ENCODE measurements at regions not wholly inside any gene's neighbourhood (a gene's known extent, or its start where the extent isn't known, plus 50 kb on each side); places are given as distances from the start of the nearest gene placed in this dataset.

GRCh38 chr17:33832262-33832661 lies 422.8 kb upstream of the CCL2 start:
- 42 to 43% methylated on average over 2 of the region's 2 CpGs for WGBS, 2 donors
- Histone ChIP-seq H3K9ac (ENCODE audit: insufficient read depth in 1 of 2, low read length in 2 of 2) (no peak overlapping the region), H3K27me3 (ENCODE audit: control insufficient read depth in 3 of 3, insufficient read depth in 3 of 3, low read length in 2 of 3) (no peaks in the 10 kb centered on the region), H3K4me3 (no peak overlapping the region), H3K9me3 (ENCODE audit: control insufficient read depth in 4 of 4, insufficient read depth in 3 of 4, low read length in 3 of 4) (no peaks in the 10 kb centered on the region), H3K27ac (ENCODE audit: low read depth in 1 of 2, low read length in 1 of 2) (no peak overlapping the region), H3K4me1 (ENCODE audit: control insufficient read depth in 5 of 5, insufficient read depth in 5 of 5, low read length in 5 of 5) (no peaks in the 10 kb centered on the region), H3K36me3 (ENCODE audit: control insufficient read depth in 4 of 4, insufficient read depth in 4 of 4, low read length in 4 of 4) (no peaks in the 10 kb centered on the region)
- ATAC-seq (ENCODE audit: insufficient read depth, low FRiP score) (no peak), DNase-seq (no peak)
- no peak for TF ChIP-seq CTCF (IDR thresholded peaks at IDR 0.05; ENCODE audit: control extremely low read depth, extremely low read depth)

- TF ChIP-seq CTCF (IDR thresholded peaks at IDR 0.05; ENCODE audit: control extremely low read depth, extremely low read depth), result no peak
- Histone ChIP-seq H3K4me3 (no peak overlapping the region), H3K4me1 (ENCODE audit: control insufficient read depth in 5 of 5, insufficient read depth in 5 of 5, low read length in 5 of 5) (peaks cover 0 to 1% (median 0%) of the 10 kb centered on the region in 5 donors), H3K36me3 (ENCODE audit: control insufficient read depth in 4 of 4, insufficient read depth in 4 of 4, low read length in 4 of 4) (no peaks in the 10 kb centered on the region), H3K9me3 (ENCODE audit: control insufficient read depth in 4 of 4, insufficient read depth in 3 of 4, low read length in 3 of 4) (no peaks in the 10 kb centered on the region), H3K27ac (ENCODE audit: low read depth in 1 of 2, low read length in 1 of 2) (no peak overlapping the region), H3K9ac (ENCODE audit: insufficient read depth in 1 of 2, low read length in 2 of 2) (no peak overlapping the region), H3K27me3 (ENCODE audit: control insufficient read depth in 3 of 3, insufficient read depth in 3 of 3, low read length in 2 of 3) (no peaks in the 10 kb centered on the region)
- no peak for ATAC-seq (ENCODE audit: insufficient read depth, low FRiP score)
- DNase-seq, result no peak
Measured at GRCh38 chr17:33837281-33837680, 417.8 kb upstream of the CCL2 start.

GRCh38 chr17:33838281-33838680 lies 416.8 kb upstream of the CCL2 start:
- no peaks in the 10 kb centered on the region for H3K27me3 ChIP-seq (ENCODE audit: control insufficient read depth in 3 of 3, insufficient read depth in 3 of 3, low read length in 2 of 3)
- H3K27ac ChIP-seq (ENCODE audit: low read depth in 1 of 2, low read length in 1 of 2), result no peak overlapping the region
- H3K4me1 ChIP-seq (ENCODE audit: control insufficient read depth in 5 of 5, insufficient read depth in 5 of 5, low read length in 5 of 5), result peaks cover 0 to 1% (median 0%) of the 10 kb centered on the region in 5 donors
- H3K36me3 ChIP-seq (ENCODE audit: control insufficient read depth in 4 of 4, insufficient read depth in 4 of 4, low read length in 4 of 4), result no peaks in the 10 kb centered on the region
- no peak overlapping the region for H3K4me3 ChIP-seq
- no peak for ATAC-seq (ENCODE audit: insufficient read depth, low FRiP score)
- WGBS, 2 donors, result 72 to 86% methylated on average over 2 of the region's 2 CpGs
- DNase-seq, result no peak
- no peaks in the 10 kb centered on the region for H3K9me3 ChIP-seq (ENCODE audit: control insufficient read depth in 4 of 4, insufficient read depth in 3 of 4, low read length in 3 of 4)
- no peak for TF ChIP-seq CTCF (IDR thresholded peaks at IDR 0.05; ENCODE audit: control extremely low read depth, extremely low read depth)
- no peak overlapping the region for H3K9ac ChIP-seq (ENCODE audit: insufficient read depth in 1 of 2, low read length in 2 of 2)

- no peak for ATAC-seq (ENCODE audit: insufficient read depth, low FRiP score)
- Histone ChIP-seq H3K4me3 (no peak overlapping the region), H3K4me1 (ENCODE audit: control insufficient read depth in 5 of 5, insufficient read depth in 5 of 5, low read length in 5 of 5) (no peaks in the 10 kb centered on the region)
Measured at GRCh38 chr17:33847900-33848299, 407.2 kb upstream of the CCL2 start.

More at GRCh38 chr17:33847900-33848299, 407.2 kb upstream of the CCL2 start:
- WGBS, 2 donors, result 67 to 79% methylated on average over 4 of the region's 4 CpGs
- no peaks in the 10 kb centered on the region for H3K36me3 ChIP-seq (ENCODE audit: control insufficient read depth in 4 of 4, insufficient read depth in 4 of 4, low read length in 4 of 4)
- no peaks in the 10 kb centered on the region for H3K9me3 ChIP-seq (ENCODE audit: control insufficient read depth in 4 of 4, insufficient read depth in 3 of 4, low read length in 3 of 4)
- no peak for DNase-seq
- H3K27me3 ChIP-seq (ENCODE audit: control insufficient read depth in 3 of 3, insufficient read depth in 3 of 3, low read length in 2 of 3), result no peaks in the 10 kb centered on the region
- H3K27ac ChIP-seq (ENCODE audit: low read depth in 1 of 2, low read length in 1 of 2), result no peak overlapping the region
- H3K9ac ChIP-seq (ENCODE audit: insufficient read depth in 1 of 2, low read length in 2 of 2), result no peak overlapping the region
- no peak for TF ChIP-seq CTCF (IDR thresholded peaks at IDR 0.05; ENCODE audit: control extremely low read depth, extremely low read depth)

All from lung (tissue), 11 donors.